ENCODE measurements at regions not wholly inside any gene's neighbourhood (a gene's known extent, or its start where the extent isn't known, plus 50 kb on each side); places are given as distances from the start of the nearest gene placed in this dataset.

- TF ChIP-seq, protein P1, sequence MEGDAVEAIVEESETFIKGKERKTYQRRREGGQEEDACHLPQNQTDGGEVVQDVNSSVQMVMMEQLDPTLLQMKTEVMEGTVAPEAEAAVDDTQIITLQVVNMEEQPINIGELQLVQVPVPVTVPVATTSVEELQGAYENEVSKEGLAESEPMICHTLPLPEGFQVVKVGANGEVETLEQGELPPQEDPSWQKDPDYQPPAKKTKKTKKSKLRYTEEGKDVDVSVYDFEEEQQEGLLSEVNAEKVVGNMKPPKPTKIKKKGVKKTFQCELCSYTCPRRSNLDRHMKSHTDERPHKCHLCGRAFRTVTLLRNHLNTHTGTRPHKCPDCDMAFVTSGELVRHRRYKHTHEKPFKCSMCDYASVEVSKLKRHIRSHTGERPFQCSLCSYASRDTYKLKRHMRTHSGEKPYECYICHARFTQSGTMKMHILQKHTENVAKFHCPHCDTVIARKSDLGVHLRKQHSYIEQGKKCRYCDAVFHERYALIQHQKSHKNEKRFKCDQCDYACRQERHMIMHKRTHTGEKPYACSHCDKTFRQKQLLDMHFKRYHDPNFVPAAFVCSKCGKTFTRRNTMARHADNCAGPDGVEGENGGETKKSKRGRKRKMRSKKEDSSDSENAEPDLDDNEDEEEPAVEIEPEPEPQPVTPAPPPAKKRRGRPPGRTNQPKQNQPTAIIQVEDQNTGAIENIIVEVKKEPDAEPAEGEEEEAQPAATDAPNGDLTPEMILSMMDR (IDR thresholded peaks at IDR 0.05; ENCODE audit: low read length) = no peak
- TF ChIP-seq EZH2 (IDR thresholded peaks at IDR 0.05; ENCODE audit: borderline replicate concordance, low read length) = no peak
These were observed 63.8 kb upstream of the CCNG1 start for GRCh38 chr5:163373436-163374084.

All from OCI-LY1 (cell line).